B cell (primary cell): ENCODE measurements at regions not wholly inside any gene's neighbourhood (a gene's known extent, or its start where the extent isn't known, plus 50 kb on each side); places are given as distances from the start of the nearest gene placed in this dataset.

Source experiments
- ATAC-seq: fragments of 200-7000 bp; cut with Tn5 transposase; one replicate; pipeline ENCODE4 v1.10.0; 2021; ENCODE audit warnings: low read depth, mild to moderate bottlenecking, moderate number of reproducible peaks, moderate library complexity
- CTCF ChIA-PET: fragments of 350-600 bp; sonication (Branson Sonifier 250); formaldehyde crosslinking; loops from one replicate; lab custom pipeline; 2021; ENCODE audit warnings: antibody characterized with exemption, inconsistent platforms; lab: Charles Lee
- POLR2A ChIA-PET: fragments of 350-600 bp; sonication (Branson Sonifier 250); formaldehyde crosslinking; loops from one replicate; lab custom pipeline; 2021; ENCODE audit warnings: antibody characterized with exemption; lab: Charles Lee
- DNase-seq: peaks from one replicate; pipeline ENCODE4 v3.0.0; 2013
- H2AFZ ChIP-seq: 2 replicates; pipeline ENCODE4 v1.6.1; 2012; ENCODE audit warnings: mild to moderate bottlenecking, low read depth, low read length; ENCODE audit not compliant: insufficient read depth, poor library complexity, severe bottlenecking
- H3K27ac ChIP-seq, 2 donors: 1 replicate in 1 of 2; 2 replicates in 1 of 2; pipeline ENCODE4 v1.5.1; 2012 to 2013; ENCODE audit warnings: low read length in 2 of 2, mild to moderate bottlenecking in 2 of 2, moderate library complexity in 1 of 2
- H3K27me3 ChIP-seq, 4 experiments: fragments of 200-600 bp in 1 of 4; sonication (generic) in 1 of 4; replicated peaks in 1 of 4; 1 replicate in 2 of 4; 2 replicates in 2 of 4; pipeline versions ENCODE4 v1.6.1 to v1.7.0; 2013 to 2016; ENCODE audit warnings: low read length in 3 of 4, mild to moderate bottlenecking in 2 of 4, mixed read lengths in 1 of 4, moderate library complexity in 1 of 4; ENCODE audit not compliant: insufficient read depth in 4 of 4, control insufficient read depth in 3 of 4; ENCODE audit errors: control extremely low read depth in 1 of 4
- H3K36me3 ChIP-seq, 2 experiments: replicated peaks in 1 of 2; 1 replicate in 1 of 2; 2 replicates in 1 of 2; pipeline versions ENCODE4 v1.6.1 to v1.7.1; 2013; ENCODE audit warnings: low read length in 1 of 2; ENCODE audit not compliant: insufficient read depth in 2 of 2, control insufficient read depth in 1 of 2; ENCODE audit errors: control extremely low read depth in 1 of 2, extremely low read depth in 1 of 2
- H3K4me1 ChIP-seq, 2 donors: fragments of 200-600 bp in 1 of 2; sonication (generic) in 1 of 2; 1 replicate in 1 of 2; 2 replicates in 1 of 2; pipeline versions ENCODE4 v1.5.1 to v1.6.1; 2013 to 2017; ENCODE audit warnings: low read length in 2 of 2; ENCODE audit not compliant: control insufficient read depth in 2 of 2, insufficient read depth in 2 of 2
- H3K4me2 ChIP-seq: replicated peaks from 2 replicates; pipeline ENCODE3; 2012; ENCODE audit warnings: mild to moderate bottlenecking, low read depth, low read length; ENCODE audit not compliant: poor library complexity, severe bottlenecking
- H3K4me3 ChIP-seq, 5 experiments: fragments of 200-600 bp in 1 of 5; sonication (generic) in 1 of 5; 1 replicate in 3 of 5; 2 replicates in 2 of 5; pipeline versions ENCODE4 v1.5.1 to v1.7.0; 2011 to 2016; ENCODE audit warnings: low read length in 4 of 5, mild to moderate bottlenecking in 4 of 5, low read depth in 2 of 5, control low read depth in 1 of 5, moderate library complexity in 1 of 5; ENCODE audit not compliant: insufficient read depth in 1 of 5; ENCODE audit errors: control extremely low read depth in 1 of 5, extremely low read depth in 1 of 5
- H3K79me2 ChIP-seq: fragments of 200-600 bp; sonication (generic); one replicate; pipeline ENCODE4 v1.6.0; 2016; ENCODE audit warnings: low read length; ENCODE audit not compliant: control insufficient read depth, insufficient read depth
- H3K9ac ChIP-seq: fragments of 200-600 bp; sonication (generic); 2 replicates; pipeline ENCODE4 v1.6.1; 2017; ENCODE audit warnings: mild to moderate bottlenecking, low read length, moderate library complexity
- H3K9me3 ChIP-seq, 3 donors: one replicate each; pipeline versions ENCODE4 v1.6.1 to v1.7.1; 2013; ENCODE audit warnings: low read length in 2 of 3; ENCODE audit not compliant: control insufficient read depth in 2 of 3, insufficient read depth in 1 of 3; ENCODE audit errors: control extremely low read depth in 1 of 3
- H4K20me1 ChIP-seq: 2 replicates; pipeline ENCODE4 v1.6.0; 2012; ENCODE audit warnings: mild to moderate bottlenecking, low read length; ENCODE audit not compliant: insufficient read depth, control insufficient read depth, poor library complexity, severe bottlenecking
- H3K27ac Mint-ChIP-seq: one replicate; pipeline ENCODE4 v1.8.0; 2021; ENCODE audit warnings: mixed read lengths
- H3K27me3 Mint-ChIP-seq: one replicate; pipeline ENCODE4 v1.8.0; 2021; ENCODE audit warnings: mixed read lengths
- H3K4me1 Mint-ChIP-seq: one replicate; pipeline ENCODE4 v1.8.0; 2021; ENCODE audit warnings: mixed read lengths
- H3K4me3 Mint-ChIP-seq: one replicate; pipeline ENCODE4 v1.8.0; 2021; ENCODE audit warnings: mixed read lengths
- H3K9me3 Mint-ChIP-seq: one replicate; pipeline ENCODE4 v1.8.0; 2022; ENCODE audit warnings: mixed read lengths; ENCODE audit not compliant: insufficient read depth
- EZH2 ChIP-seq: IDR thresholded peaks from 2 replicates; pipeline ENCODE4 v1.6.1; 2012; ENCODE audit warnings: borderline replicate concordance, low read depth, mild to moderate bottlenecking, moderate library complexity, low read length; ENCODE audit not compliant: insufficient read depth, poor library complexity, severe bottlenecking
- WGBS: methylation state at CpG from one replicate; pipeline ENCODE4 v1.1.5; 2013; ENCODE audit warnings: missing lambda C conversion rate; ENCODE audit not compliant: insufficient coverage; 5-methylcytosine and 5-hydroxymethylcytosine counted together
- intact Hi-C: fragments of 100-400 bp; cut with micrococcal nuclease; formaldehyde crosslinking; loops from one replicate; pipeline ENCODE4 v1.10.0; 2022
- TF ChIP-seq, protein P1 (sequence below): fragments of 200-600 bp; IDR thresholded peaks from one replicate; pipeline ENCODE4 v1.8.0; 2022; ENCODE audit warnings: antibody characterized with exemption, mild to moderate bottlenecking

DNA sequence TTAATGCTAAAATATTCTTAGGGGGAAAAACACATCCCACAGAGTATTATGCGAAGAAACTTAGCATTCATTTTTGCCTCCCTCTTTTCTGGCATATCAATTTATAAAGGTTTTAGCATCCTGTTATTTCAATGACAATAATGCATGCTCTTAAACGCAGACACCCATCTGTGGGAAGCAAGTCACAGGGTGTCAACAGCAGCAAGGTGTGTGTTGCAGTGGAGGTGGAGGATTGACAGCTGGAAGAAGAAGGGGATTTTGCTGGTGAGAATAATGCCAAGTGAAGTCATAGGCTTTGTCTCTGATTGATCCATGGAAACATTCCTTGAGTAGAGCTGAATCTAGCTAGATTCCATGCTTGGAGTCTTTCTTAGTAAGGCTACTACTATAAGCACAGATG, 498.1 kb downstream of the NPIPA7 start:
- no peaks in the 10 kb centered on the region for H3K9me3 ChIP-seq
- TF ChIP-seq, protein P1, sequence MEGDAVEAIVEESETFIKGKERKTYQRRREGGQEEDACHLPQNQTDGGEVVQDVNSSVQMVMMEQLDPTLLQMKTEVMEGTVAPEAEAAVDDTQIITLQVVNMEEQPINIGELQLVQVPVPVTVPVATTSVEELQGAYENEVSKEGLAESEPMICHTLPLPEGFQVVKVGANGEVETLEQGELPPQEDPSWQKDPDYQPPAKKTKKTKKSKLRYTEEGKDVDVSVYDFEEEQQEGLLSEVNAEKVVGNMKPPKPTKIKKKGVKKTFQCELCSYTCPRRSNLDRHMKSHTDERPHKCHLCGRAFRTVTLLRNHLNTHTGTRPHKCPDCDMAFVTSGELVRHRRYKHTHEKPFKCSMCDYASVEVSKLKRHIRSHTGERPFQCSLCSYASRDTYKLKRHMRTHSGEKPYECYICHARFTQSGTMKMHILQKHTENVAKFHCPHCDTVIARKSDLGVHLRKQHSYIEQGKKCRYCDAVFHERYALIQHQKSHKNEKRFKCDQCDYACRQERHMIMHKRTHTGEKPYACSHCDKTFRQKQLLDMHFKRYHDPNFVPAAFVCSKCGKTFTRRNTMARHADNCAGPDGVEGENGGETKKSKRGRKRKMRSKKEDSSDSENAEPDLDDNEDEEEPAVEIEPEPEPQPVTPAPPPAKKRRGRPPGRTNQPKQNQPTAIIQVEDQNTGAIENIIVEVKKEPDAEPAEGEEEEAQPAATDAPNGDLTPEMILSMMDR, result no peak
- TF ChIP-seq EZH2, result no peak
- no peaks in the 10 kb centered on the region for H3K9me3 Mint-ChIP-seq

DNA sequence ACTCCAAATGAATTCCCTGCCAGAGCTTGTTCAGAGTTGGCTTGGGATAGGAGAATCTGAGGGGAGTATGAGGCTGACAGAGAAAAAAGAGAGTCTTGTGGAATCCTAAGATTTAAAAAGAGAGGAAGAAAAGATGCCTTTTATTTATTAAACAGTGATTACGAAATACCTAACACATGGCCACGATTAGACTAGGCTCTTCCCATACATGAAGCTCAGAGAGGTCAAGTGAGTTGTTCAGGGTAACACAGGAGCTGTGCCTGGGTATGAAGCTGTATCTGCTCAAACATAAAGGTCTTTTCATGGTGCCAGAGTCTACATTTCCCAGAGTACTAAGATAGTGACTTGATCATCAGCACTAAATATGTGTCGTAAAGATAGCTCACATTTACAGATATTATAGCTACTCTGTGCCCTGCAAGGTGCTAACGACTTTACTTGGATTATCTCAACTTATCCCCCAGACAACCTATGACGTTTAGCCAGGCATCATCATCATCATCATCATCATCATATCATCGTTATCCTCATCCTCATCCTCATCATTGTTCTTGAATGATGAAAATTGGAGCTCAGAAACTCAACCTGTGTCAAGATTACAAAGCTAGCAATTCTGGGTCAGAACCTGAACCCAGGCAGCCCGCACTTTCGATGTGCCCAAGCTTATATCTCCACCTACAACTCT, 500.8 kb downstream of the NPIPA7 start:
- WGBS, result 48% methylated on average over 3 of the region's 8 CpGs
- Mint-ChIP-seq H3K27ac (no peak overlapping the region), H3K9me3 (no peaks in the 10 kb centered on the region), H3K27me3 (peaks cover 22% of the 10 kb centered on the region), H3K4me3 (no peak overlapping the region), H3K4me1 (no peaks in the 10 kb centered on the region)
- no peaks in the 10 kb centered on the region for H3K79me2 ChIP-seq
- intact Hi-C loops, result no loop called here
- H3K36me3 ChIP-seq, result no peaks in the 10 kb centered on the region
- ATAC-seq (no peak), DNase-seq (no peak)
- ChIA-PET POLR2A (no interaction called here), CTCF (interaction anchor here (1.2 kb wide), 1 partner anchor 19 kb away, joined by 3 read pairs; no protein-coding TSS in a partner anchor)
- no peak overlapping the region for H3K4me2 ChIP-seq
- H4K20me1 ChIP-seq, result no peaks in the 10 kb centered on the region
- TF ChIP-seq EZH2, result no peak
- TF ChIP-seq, protein P1, result no peak
- H3K4me1 ChIP-seq, result no peaks in the 10 kb centered on the region
- H3K9me3 ChIP-seq, result no peaks in the 10 kb centered on the region
- no peak overlapping the region for H3K9ac ChIP-seq
- H3K4me3 ChIP-seq, result no peak overlapping the region
- H3K27ac ChIP-seq, result no peak overlapping the region
- peaks cover 0 to 3% (median 0%) of the 10 kb centered on the region in 4 experiments for H3K27me3 ChIP-seq
- no peak overlapping the region for H2AFZ ChIP-seq

More for the DNA sequence above, 498.1 kb downstream of the NPIPA7 start:
- H3K36me3 ChIP-seq, result no peaks in the 10 kb centered on the region
- H3K4me2 ChIP-seq, result no peak overlapping the region
- ChIA-PET POLR2A (no interaction called here), CTCF (no interaction called here)
- intact Hi-C loops, result no loop called here
- H3K4me1 ChIP-seq, result no peaks in the 10 kb centered on the region
- Mint-ChIP-seq H3K4me1 (no peaks in the 10 kb centered on the region), H3K27ac (no peak overlapping the region), H3K27me3 (peaks cover 29% of the 10 kb centered on the region), H3K4me3 (no peak overlapping the region)
- no peak overlapping the region for H2AFZ ChIP-seq
- DNase-seq (no peak), ATAC-seq (no peak)
- no peak overlapping the region for H3K27ac ChIP-seq
- no peak overlapping the region for H3K4me3 ChIP-seq
- H3K9ac ChIP-seq, result no peak overlapping the region
- H3K27me3 ChIP-seq, result peaks cover 0 to 3% (median 1%) of the 10 kb centered on the region in 4 experiments
- H4K20me1 ChIP-seq, result no peaks in the 10 kb centered on the region
- no peaks in the 10 kb centered on the region for H3K79me2 ChIP-seq
- no CpG with 5 or more reads among the region's 2 CpGs for WGBS
